HG03064 (cell line): ENCODE measurements at regions not wholly inside any gene's neighbourhood (a gene's known extent, or its start where the extent isn't known, plus 50 kb on each side); places are given as distances from the start of the nearest gene placed in this dataset.
A peak's percentile ranks its signal among the peaks of the same experiment; 100 is the strongest.
"Not testable (repeated sequence)": the region's sequence is repeated elsewhere in the genome, so short reads cannot be mapped to it uniquely, and the experiment has no call there.

Experiments
- ATAC-seq: cut with Tn5 transposase; IDR thresholded peaks from one replicate; pipeline ENCODE4 v1.9.1; 2021; ENCODE audit warnings: low read depth; ENCODE audit not compliant: unreplicated experiment

- ATAC-seq: no peak
These were observed 115.1 kb upstream of the KIF2A start for GRCh38 chr5:62190931-62191330.

GRCh38 chr5:62192958-62193357, 113.0 kb upstream of the KIF2A start:
- no peak for ATAC-seq

- ATAC-seq: not testable (repeated sequence)
These were observed 109.5 kb upstream of the KIF2A start for GRCh38 chr5:62196532-62196931.

GRCh38 chr5:62197697-62198096, 108.3 kb upstream of the KIF2A start:
- no peak for ATAC-seq

GRCh38 chr5:62198421-62198820, 107.6 kb upstream of the KIF2A start:
- ATAC-seq: no peak

- no peak for ATAC-seq
These were observed 106.0 kb upstream of the KIF2A start for GRCh38 chr5:62199792-62200716.

- ATAC-seq: no peak
These were observed 99.7 kb upstream of the KIF2A start for GRCh38 chr5:62206150-62206829.

- no peak for ATAC-seq
These were observed 97.7 kb upstream of the KIF2A start for GRCh38 chr5:62208218-62208852.

- no peak for ATAC-seq
These were observed 94.6 kb upstream of the KIF2A start for GRCh38 chr5:62211405-62211804.

GRCh38 chr5:62212648-62213047, 93.4 kb upstream of the KIF2A start:
- no peak for ATAC-seq

GRCh38 chr5:62214701-62215100, 91.3 kb upstream of the KIF2A start:
- ATAC-seq: no peak

GRCh38 chr5:62216603-62217002, 89.4 kb upstream of the KIF2A start:
- not testable (repeated sequence) for ATAC-seq

- not testable (repeated sequence) for ATAC-seq
These were observed 88.9 kb upstream of the KIF2A start for GRCh38 chr5:62217095-62217494.

- ATAC-seq: not testable (repeated sequence)
These were observed 87.1 kb upstream of the KIF2A start for GRCh38 chr5:62218860-62219259.

GRCh38 chr5:62221881-62222280, 84.1 kb upstream of the KIF2A start:
- ATAC-seq: not testable (repeated sequence)

GRCh38 chr5:62222305-62222704, 83.7 kb upstream of the KIF2A start:
- not testable (repeated sequence) for ATAC-seq

GRCh38 chr5:62223312-62223670, 82.7 kb upstream of the KIF2A start:
- ATAC-seq: peak; percentile 85

GRCh38 chr5:62224987-62225601, 80.9 kb upstream of the KIF2A start:
- ATAC-seq: not testable (repeated sequence)

GRCh38 chr5:62230876-62231388, 75.1 kb upstream of the KIF2A start:
- ATAC-seq: not testable (repeated sequence)

GRCh38 chr5:62231576-62231975, 74.4 kb upstream of the KIF2A start:
- ATAC-seq: no peak

GRCh38 chr5:62232218-62232617, 73.8 kb upstream of the KIF2A start:
- not testable (repeated sequence) for ATAC-seq
